ENCODE measurements at regions not wholly inside any gene's neighbourhood (a gene's known extent, or its start where the extent isn't known, plus 50 kb on each side); places are given as distances from the start of the nearest gene placed in this dataset.
"Not testable (repeated sequence)": the region's sequence is repeated elsewhere in the genome, so short reads cannot be mapped to it uniquely, and the experiment has no call there.

DNA sequence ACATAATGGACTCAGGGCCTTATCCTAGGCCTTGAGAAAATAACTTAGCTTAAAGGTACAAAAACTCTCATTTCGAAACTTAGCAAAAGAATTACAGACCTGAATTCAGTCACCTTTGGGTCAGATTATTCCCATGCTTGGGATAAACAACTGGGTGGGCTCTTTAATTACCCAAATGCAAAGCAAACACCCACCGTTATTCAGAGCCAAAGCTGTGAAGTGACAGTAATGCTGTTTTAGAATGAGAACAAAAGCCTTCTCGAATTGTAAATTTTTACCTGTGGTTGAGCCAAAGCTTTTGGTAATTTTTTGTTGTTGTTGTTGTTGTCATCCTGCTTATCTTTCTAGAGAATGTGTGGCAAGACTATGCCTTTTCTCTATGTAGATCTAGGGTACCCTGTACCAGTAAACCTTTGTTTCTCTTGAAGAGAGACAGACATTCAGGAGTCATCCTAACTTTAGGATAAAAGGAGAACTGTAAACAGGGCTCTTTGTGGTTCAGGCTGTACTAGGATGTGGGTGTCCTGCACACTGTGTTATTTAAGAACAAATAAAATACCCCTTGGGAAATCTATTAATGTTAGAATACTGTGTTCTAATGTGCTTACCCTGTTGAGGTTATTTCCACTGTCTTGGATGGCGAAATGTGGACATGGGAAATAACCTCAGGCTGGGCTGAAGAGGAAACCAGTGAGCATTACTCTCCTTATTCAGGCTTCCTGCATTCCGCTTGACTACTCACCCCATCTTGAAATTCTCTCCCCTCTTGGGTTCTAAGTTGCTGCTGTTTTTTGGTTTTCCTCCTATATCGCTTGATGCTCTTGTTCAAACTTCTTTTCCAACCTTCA is 480.7 kb downstream of the CD83 start:
- no peak for TF ChIP-seq EZH2phosphoT487 (conservative IDR thresholded peaks at IDR 0.05; ENCODE audit: low read length)
- TF ChIP-seq, protein P1, sequence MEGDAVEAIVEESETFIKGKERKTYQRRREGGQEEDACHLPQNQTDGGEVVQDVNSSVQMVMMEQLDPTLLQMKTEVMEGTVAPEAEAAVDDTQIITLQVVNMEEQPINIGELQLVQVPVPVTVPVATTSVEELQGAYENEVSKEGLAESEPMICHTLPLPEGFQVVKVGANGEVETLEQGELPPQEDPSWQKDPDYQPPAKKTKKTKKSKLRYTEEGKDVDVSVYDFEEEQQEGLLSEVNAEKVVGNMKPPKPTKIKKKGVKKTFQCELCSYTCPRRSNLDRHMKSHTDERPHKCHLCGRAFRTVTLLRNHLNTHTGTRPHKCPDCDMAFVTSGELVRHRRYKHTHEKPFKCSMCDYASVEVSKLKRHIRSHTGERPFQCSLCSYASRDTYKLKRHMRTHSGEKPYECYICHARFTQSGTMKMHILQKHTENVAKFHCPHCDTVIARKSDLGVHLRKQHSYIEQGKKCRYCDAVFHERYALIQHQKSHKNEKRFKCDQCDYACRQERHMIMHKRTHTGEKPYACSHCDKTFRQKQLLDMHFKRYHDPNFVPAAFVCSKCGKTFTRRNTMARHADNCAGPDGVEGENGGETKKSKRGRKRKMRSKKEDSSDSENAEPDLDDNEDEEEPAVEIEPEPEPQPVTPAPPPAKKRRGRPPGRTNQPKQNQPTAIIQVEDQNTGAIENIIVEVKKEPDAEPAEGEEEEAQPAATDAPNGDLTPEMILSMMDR (IDR thresholded peaks at IDR 0.05; ENCODE audit: insufficient read depth, low read length, poor library complexity, severe bottlenecking), result no peak
- Histone ChIP-seq H3K9me3 (ENCODE audit: insufficient read depth, low read length) (no peaks in the 10 kb centered on the region), H3K9ac (ENCODE audit: low read length) (no peak overlapping the region), H3K27me3 (ENCODE audit: low read length) (no peaks in the 10 kb centered on the region), H3K36me3 (ENCODE audit: low read length) (no peaks in the 10 kb centered on the region), H3K4me3 (ENCODE audit: insufficient read depth, low read length, poor library complexity, severe bottlenecking) (no peak overlapping the region), H3K9me2 (replicated peaks; ENCODE audit: insufficient read depth, low read length) (no peaks in the 10 kb centered on the region), H3F3A (ENCODE audit: insufficient read depth) (no peaks in the 10 kb centered on the region), H3K79me2 (ENCODE audit: insufficient read depth, low read length) (no peaks in the 10 kb centered on the region), H3K4me2 (ENCODE audit: low read depth, low read length, poor library complexity, severe bottlenecking) (no peak overlapping the region), H3K27ac (ENCODE audit: low read depth, low read length) (no peak overlapping the region), H4K20me1 (ENCODE audit: low read depth, low read length) (no peaks in the 10 kb centered on the region), H2AFZ (ENCODE audit: low read depth, low read length, severe bottlenecking) (no peak overlapping the region)

DNA sequence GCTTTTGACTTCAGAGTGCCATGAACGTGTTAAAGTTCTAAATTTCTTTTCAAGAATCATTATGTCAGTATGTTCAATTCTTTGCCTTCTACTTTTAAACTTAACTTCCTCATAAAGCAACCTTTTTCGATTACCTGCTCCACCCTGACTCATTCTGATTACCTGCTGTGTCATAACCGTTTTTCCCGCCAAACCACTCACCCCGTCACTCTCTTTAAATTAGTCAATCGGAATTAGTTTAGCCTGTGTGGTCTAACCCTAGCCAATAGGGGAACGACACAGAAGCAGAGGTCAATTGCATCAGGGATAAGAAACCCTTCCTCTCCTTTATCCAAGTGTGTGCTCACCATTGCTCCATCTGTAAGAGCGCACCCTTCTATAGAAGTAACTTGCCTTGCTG is 482.7 kb downstream of the CD83 start:
- H3K4me3 ChIP-seq (ENCODE audit: insufficient read depth, low read length, poor library complexity, severe bottlenecking); H3K9me2 ChIP-seq (replicated peaks; ENCODE audit: insufficient read depth, low read length); H3K9me3 ChIP-seq (ENCODE audit: insufficient read depth, low read length); H4K20me1 ChIP-seq (ENCODE audit: low read depth, low read length); H3K79me2 ChIP-seq (ENCODE audit: insufficient read depth, low read length); H2AFZ ChIP-seq (ENCODE audit: low read depth, low read length, severe bottlenecking); H3K27me3 ChIP-seq (ENCODE audit: low read length); H3K27ac ChIP-seq (ENCODE audit: low read depth, low read length); H3K9ac ChIP-seq (ENCODE audit: low read length); H3K4me2 ChIP-seq (ENCODE audit: low read depth, low read length, poor library complexity, severe bottlenecking); H3K36me3 ChIP-seq (ENCODE audit: low read length); H3F3A ChIP-seq (ENCODE audit: insufficient read depth): not testable (repeated sequence)

DNA sequence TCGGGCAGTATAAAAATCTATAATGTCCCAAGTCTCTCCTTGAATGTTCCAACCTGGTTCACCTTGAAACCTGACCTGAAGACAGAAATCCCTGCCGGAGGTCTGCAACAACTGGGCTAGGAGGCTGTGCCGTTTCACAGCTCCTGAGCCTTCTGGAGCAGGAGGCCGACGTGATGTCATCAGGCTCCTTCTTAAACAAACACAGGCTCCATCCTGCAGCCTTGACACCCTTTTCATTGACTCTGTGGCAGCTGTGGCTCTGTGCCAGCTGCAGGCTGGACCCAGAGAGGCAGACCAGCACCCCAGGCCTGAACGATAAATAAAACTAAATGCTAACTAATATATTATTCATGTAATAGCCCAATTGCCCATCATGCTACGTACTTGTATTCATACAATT is 483.9 kb downstream of the CD83 start:
- H2AFZ ChIP-seq (ENCODE audit: low read depth, low read length, severe bottlenecking), result no peak overlapping the region
- TF ChIP-seq, protein P1 (IDR thresholded peaks at IDR 0.05; ENCODE audit: insufficient read depth, low read length, poor library complexity, severe bottlenecking), result no peak
- TF ChIP-seq EZH2phosphoT487 (conservative IDR thresholded peaks at IDR 0.05; ENCODE audit: low read length), result no peak

DNA sequence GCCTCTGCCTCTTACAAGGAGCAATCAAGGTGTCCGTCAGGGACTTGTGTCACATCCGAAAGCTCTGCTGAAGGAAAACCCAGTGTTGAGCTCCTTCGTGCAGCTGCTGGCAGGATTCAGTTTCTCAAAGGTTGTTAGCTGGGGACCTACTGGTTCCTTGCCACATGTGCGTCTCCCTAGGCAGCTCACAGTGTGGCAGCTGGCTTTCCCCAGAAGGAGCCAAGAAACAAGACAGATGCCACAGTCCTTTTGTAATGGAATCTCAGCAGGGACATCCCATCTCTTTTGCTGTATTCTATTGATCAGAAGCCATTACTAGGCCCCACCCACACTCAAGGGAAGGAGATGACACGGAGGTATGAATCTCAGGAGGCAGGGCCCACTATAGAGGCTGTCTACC is 488.8 kb downstream of the CD83 start:
- no peak overlapping the region for H3K4me2 ChIP-seq (ENCODE audit: low read depth, low read length, poor library complexity, severe bottlenecking)
- no peak for TF ChIP-seq EZH2phosphoT487 (conservative IDR thresholded peaks at IDR 0.05; ENCODE audit: low read length)
- TF ChIP-seq, protein P1 (IDR thresholded peaks at IDR 0.05; ENCODE audit: insufficient read depth, low read length, poor library complexity, severe bottlenecking), result no peak
- H3K79me2 ChIP-seq (ENCODE audit: insufficient read depth, low read length), result no peaks in the 10 kb centered on the region
- no peak overlapping the region for H3K27ac ChIP-seq (ENCODE audit: low read depth, low read length)
- H3K9ac ChIP-seq (ENCODE audit: low read length), result no peak overlapping the region
- no peaks in the 10 kb centered on the region for H3K27me3 ChIP-seq (ENCODE audit: low read length)
- H3K4me3 ChIP-seq (ENCODE audit: insufficient read depth, low read length, poor library complexity, severe bottlenecking), result no peak overlapping the region
- no peaks in the 10 kb centered on the region for H3K9me3 ChIP-seq (ENCODE audit: insufficient read depth, low read length)
- no peaks in the 10 kb centered on the region for H3K36me3 ChIP-seq (ENCODE audit: low read length)
- H2AFZ ChIP-seq (ENCODE audit: low read depth, low read length, severe bottlenecking), result no peak overlapping the region
- H4K20me1 ChIP-seq (ENCODE audit: low read depth, low read length), result no peaks in the 10 kb centered on the region
- H3F3A ChIP-seq (ENCODE audit: insufficient read depth), result no peaks in the 10 kb centered on the region
- no peaks in the 10 kb centered on the region for H3K9me2 ChIP-seq (replicated peaks; ENCODE audit: insufficient read depth, low read length)

More for the DNA sequence above, 483.9 kb downstream of the CD83 start:
- Histone ChIP-seq H3K4me2 (ENCODE audit: low read depth, low read length, poor library complexity, severe bottlenecking) (no peak overlapping the region), H3K9me3 (ENCODE audit: insufficient read depth, low read length) (no peaks in the 10 kb centered on the region), H3K4me3 (ENCODE audit: insufficient read depth, low read length, poor library complexity, severe bottlenecking) (no peak overlapping the region), H4K20me1 (ENCODE audit: low read depth, low read length) (no peaks in the 10 kb centered on the region), H3F3A (ENCODE audit: insufficient read depth) (no peaks in the 10 kb centered on the region), H3K27me3 (ENCODE audit: low read length) (no peaks in the 10 kb centered on the region), H3K27ac (ENCODE audit: low read depth, low read length) (no peak overlapping the region), H3K79me2 (ENCODE audit: insufficient read depth, low read length) (no peaks in the 10 kb centered on the region), H3K9ac (ENCODE audit: low read length) (no peak overlapping the region), H3K36me3 (ENCODE audit: low read length) (no peaks in the 10 kb centered on the region), H3K9me2 (replicated peaks; ENCODE audit: insufficient read depth, low read length) (no peaks in the 10 kb centered on the region)
